ENCODE measurements at regions not wholly inside any gene's neighbourhood (a gene's known extent, or its start where the extent isn't known, plus 50 kb on each side); places are given as distances from the start of the nearest gene placed in this dataset.
"Not testable (repeated sequence)": the region's sequence is repeated elsewhere in the genome, so short reads cannot be mapped to it uniquely, and the experiment has no call there.

- DNase-seq (ENCODE audit: low spot score): no peak
Observed at GRCh38 chr21:20373031-20373430, 625.2 kb upstream of the NCAM2 start.

- no peak for DNase-seq (ENCODE audit: low spot score)
Observed at GRCh38 chr21:20377250-20377649, 621.0 kb upstream of the NCAM2 start.

- DNase-seq (ENCODE audit: low spot score): no peak
Observed at GRCh38 chr21:20388400-20388799, 609.8 kb upstream of the NCAM2 start.

- DNase-seq (ENCODE audit: low spot score): no peak
Observed at GRCh38 chr21:20396798-20397197, 601.4 kb upstream of the NCAM2 start.

- DNase-seq (ENCODE audit: low spot score): no peak
Observed at GRCh38 chr21:20404915-20405314, 593.3 kb upstream of the NCAM2 start.

- DNase-seq (ENCODE audit: low spot score): no peak
Observed at GRCh38 chr21:20418353-20418752, 579.9 kb upstream of the NCAM2 start.

GRCh38 chr21:20419772-20420171 lies 578.4 kb upstream of the NCAM2 start:
- DNase-seq (ENCODE audit: low spot score): no peak

GRCh38 chr21:20424943-20425342 lies 573.3 kb upstream of the NCAM2 start:
- no peak for DNase-seq (ENCODE audit: low spot score)

- no peak for DNase-seq (ENCODE audit: low spot score)
Observed at GRCh38 chr21:20425856-20426255, 572.4 kb upstream of the NCAM2 start.

GRCh38 chr21:20440338-20440737 lies 557.9 kb upstream of the NCAM2 start:
- no peak for DNase-seq (ENCODE audit: low spot score)

GRCh38 chr21:20443558-20444155 lies 554.6 kb upstream of the NCAM2 start:
- peak; percentile 4 for DNase-seq (ENCODE audit: low spot score)

GRCh38 chr21:20445971-20446370 lies 552.2 kb upstream of the NCAM2 start:
- DNase-seq (ENCODE audit: low spot score): no peak

GRCh38 chr21:20451046-20451445 lies 547.2 kb upstream of the NCAM2 start:
- DNase-seq (ENCODE audit: low spot score): no peak

- no peak for DNase-seq (ENCODE audit: low spot score)
Observed at GRCh38 chr21:20452935-20453334, 545.3 kb upstream of the NCAM2 start.

- no peak for DNase-seq (ENCODE audit: low spot score)
Observed at GRCh38 chr21:20459838-20460237, 538.4 kb upstream of the NCAM2 start.

- no peak for DNase-seq (ENCODE audit: low spot score)
Observed at GRCh38 chr21:20463362-20463761, 534.8 kb upstream of the NCAM2 start.

- no peak for DNase-seq (ENCODE audit: low spot score)
Observed at GRCh38 chr21:20469361-20469760, 528.8 kb upstream of the NCAM2 start.

GRCh38 chr21:20486303-20486702 lies 511.9 kb upstream of the NCAM2 start:
- DNase-seq (ENCODE audit: low spot score): no peak

- not testable (repeated sequence) for DNase-seq (ENCODE audit: low spot score)
Observed at GRCh38 chr21:20502915-20503314, 495.3 kb upstream of the NCAM2 start.

- DNase-seq (ENCODE audit: low spot score): no peak
Observed at GRCh38 chr21:20507783-20508182, 490.4 kb upstream of the NCAM2 start.

GRCh38 chr21:20511216-20511880 lies 486.9 kb upstream of the NCAM2 start:
- no peak for DNase-seq (ENCODE audit: low spot score)

GRCh38 chr21:20515446-20515845 lies 482.8 kb upstream of the NCAM2 start:
- DNase-seq (ENCODE audit: low spot score): no peak

- no peak for DNase-seq (ENCODE audit: low spot score)
Observed at GRCh38 chr21:20519076-20519475, 479.1 kb upstream of the NCAM2 start.

GRCh38 chr21:20522611-20523010 lies 475.6 kb upstream of the NCAM2 start:
- DNase-seq (ENCODE audit: low spot score): no peak
